ENCODE measurements at regions not wholly inside any gene's neighbourhood (a gene's known extent, or its start where the extent isn't known, plus 50 kb on each side); places are given as distances from the start of the nearest gene placed in this dataset.

DNA sequence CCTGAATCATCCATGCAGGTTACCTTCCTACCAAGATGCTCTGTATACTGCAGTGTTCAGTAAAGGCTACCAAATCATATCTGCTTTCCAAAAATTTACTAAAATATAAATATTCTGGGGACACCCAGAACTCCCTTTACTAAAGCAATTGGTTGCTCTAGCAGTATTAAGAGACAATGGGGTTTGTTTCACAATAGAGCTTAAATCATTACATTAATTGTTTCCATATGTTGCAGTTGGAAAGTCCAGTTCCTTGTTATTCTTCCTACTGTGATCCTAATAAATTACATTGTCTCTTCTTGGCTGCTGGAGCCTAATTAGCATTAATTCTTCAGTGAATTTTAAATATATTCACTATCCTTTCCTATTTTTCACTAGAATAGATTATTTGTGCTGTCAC, 316.0 kb upstream of the MTNR1B start:
- no peaks in the 10 kb centered on the region for H3K4me1 ChIP-seq (ENCODE audit: control insufficient read depth in 5 of 5, insufficient read depth in 5 of 5, low read length in 5 of 5)
- no peak overlapping the region for H3K9ac ChIP-seq (ENCODE audit: insufficient read depth in 1 of 2, low read length in 2 of 2)
- H3K36me3 ChIP-seq (ENCODE audit: control insufficient read depth in 4 of 4, insufficient read depth in 4 of 4, low read length in 4 of 4): peaks cover 0 to 7% (median 0%) of the 10 kb centered on the region in 4 donors
- no peak overlapping the region for H3K4me3 ChIP-seq
- TF ChIP-seq, protein P1, sequence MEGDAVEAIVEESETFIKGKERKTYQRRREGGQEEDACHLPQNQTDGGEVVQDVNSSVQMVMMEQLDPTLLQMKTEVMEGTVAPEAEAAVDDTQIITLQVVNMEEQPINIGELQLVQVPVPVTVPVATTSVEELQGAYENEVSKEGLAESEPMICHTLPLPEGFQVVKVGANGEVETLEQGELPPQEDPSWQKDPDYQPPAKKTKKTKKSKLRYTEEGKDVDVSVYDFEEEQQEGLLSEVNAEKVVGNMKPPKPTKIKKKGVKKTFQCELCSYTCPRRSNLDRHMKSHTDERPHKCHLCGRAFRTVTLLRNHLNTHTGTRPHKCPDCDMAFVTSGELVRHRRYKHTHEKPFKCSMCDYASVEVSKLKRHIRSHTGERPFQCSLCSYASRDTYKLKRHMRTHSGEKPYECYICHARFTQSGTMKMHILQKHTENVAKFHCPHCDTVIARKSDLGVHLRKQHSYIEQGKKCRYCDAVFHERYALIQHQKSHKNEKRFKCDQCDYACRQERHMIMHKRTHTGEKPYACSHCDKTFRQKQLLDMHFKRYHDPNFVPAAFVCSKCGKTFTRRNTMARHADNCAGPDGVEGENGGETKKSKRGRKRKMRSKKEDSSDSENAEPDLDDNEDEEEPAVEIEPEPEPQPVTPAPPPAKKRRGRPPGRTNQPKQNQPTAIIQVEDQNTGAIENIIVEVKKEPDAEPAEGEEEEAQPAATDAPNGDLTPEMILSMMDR (IDR thresholded peaks at IDR 0.05; ENCODE audit: control extremely low read depth, extremely low read depth): no peak
- no peaks in the 10 kb centered on the region for H3K9me3 ChIP-seq (ENCODE audit: control insufficient read depth in 4 of 4, insufficient read depth in 3 of 4, low read length in 3 of 4)
- H3K27me3 ChIP-seq (ENCODE audit: control insufficient read depth in 3 of 3, insufficient read depth in 3 of 3, low read length in 2 of 3): no peaks in the 10 kb centered on the region
- DNase-seq: peak in 2 of 3 donors; percentile 69 to 76
- H3K27ac ChIP-seq (ENCODE audit: low read depth in 1 of 2, low read length in 1 of 2): no peak overlapping the region
- no peak for ATAC-seq (ENCODE audit: insufficient read depth, low FRiP score)

DNA sequence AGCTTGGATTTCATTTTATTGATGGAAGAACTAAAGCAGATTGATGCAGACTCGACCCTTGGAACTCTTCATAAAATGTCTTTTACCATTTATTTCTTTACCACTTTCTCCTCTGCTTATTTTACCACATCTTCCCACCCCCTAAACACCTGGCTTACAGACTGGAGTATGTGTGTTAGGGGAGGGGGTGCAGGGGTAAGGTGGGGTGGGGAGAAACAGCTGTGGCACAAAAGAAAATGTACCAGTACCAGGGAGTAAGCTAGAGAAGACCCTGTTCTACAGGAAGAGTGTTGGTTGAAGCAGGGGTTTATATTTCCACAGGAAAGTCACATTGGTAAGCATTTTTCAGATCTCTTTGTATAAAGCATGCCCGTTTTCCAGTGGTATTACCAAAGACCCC, 312.7 kb upstream of the MTNR1B start:
- ATAC-seq (ENCODE audit: insufficient read depth, low FRiP score): no peak
- H3K27ac ChIP-seq (ENCODE audit: low read depth in 1 of 2, low read length in 1 of 2): no peak overlapping the region
- no peak overlapping the region for H3K9ac ChIP-seq (ENCODE audit: insufficient read depth in 1 of 2, low read length in 2 of 2)
- no peaks in the 10 kb centered on the region for H3K27me3 ChIP-seq (ENCODE audit: control insufficient read depth in 3 of 3, insufficient read depth in 3 of 3, low read length in 2 of 3)
- H3K4me3 ChIP-seq: no peak overlapping the region
- TF ChIP-seq, protein P1 (IDR thresholded peaks at IDR 0.05; ENCODE audit: control extremely low read depth, extremely low read depth): no peak
- DNase-seq: no peak
- 70 to 77% methylated on average over 2 of the region's 2 CpGs for WGBS, 2 donors
- H3K4me1 ChIP-seq (ENCODE audit: control insufficient read depth in 5 of 5, insufficient read depth in 5 of 5, low read length in 5 of 5): no peaks in the 10 kb centered on the region
- H3K9me3 ChIP-seq (ENCODE audit: control insufficient read depth in 4 of 4, insufficient read depth in 3 of 4, low read length in 3 of 4): no peaks in the 10 kb centered on the region
- H3K36me3 ChIP-seq (ENCODE audit: control insufficient read depth in 4 of 4, insufficient read depth in 4 of 4, low read length in 4 of 4): peaks cover 0 to 8% (median 0%) of the 10 kb centered on the region in 4 donors

DNA sequence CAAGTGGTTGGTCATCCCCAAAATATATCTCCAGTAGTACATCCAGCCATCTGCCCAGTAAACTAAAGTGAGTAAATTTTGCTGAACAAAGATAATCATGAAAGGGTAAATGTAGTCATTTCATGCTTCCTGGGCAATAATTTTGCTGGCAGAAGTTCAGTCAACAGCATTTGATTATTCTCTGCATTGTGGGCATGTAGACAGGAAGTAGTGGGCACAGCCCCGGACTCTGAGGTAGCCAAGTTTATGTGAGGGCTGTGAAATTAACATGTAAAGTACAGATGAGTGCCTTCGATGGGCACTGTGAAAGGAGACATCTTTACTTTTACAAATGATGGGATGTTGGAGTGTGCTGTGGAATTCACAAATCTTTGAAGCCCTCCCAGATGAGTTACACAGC, 312.2 kb upstream of the MTNR1B start:
- no peak overlapping the region for H3K4me3 ChIP-seq
- H3K9ac ChIP-seq (ENCODE audit: insufficient read depth in 1 of 2, low read length in 2 of 2): no peak overlapping the region
- WGBS, 2 donors: 43 to 45% methylated on average over 2 of the region's 2 CpGs
- TF ChIP-seq, protein P1 (IDR thresholded peaks at IDR 0.05; ENCODE audit: control extremely low read depth, extremely low read depth): no peak
- no peaks in the 10 kb centered on the region for H3K4me1 ChIP-seq (ENCODE audit: control insufficient read depth in 5 of 5, insufficient read depth in 5 of 5, low read length in 5 of 5)
- ATAC-seq (ENCODE audit: insufficient read depth, low FRiP score) (no peak), DNase-seq (no peak)
- no peak overlapping the region for H3K27ac ChIP-seq (ENCODE audit: low read depth in 1 of 2, low read length in 1 of 2)
- H3K27me3 ChIP-seq (ENCODE audit: control insufficient read depth in 3 of 3, insufficient read depth in 3 of 3, low read length in 2 of 3): no peaks in the 10 kb centered on the region
- H3K36me3 ChIP-seq (ENCODE audit: control insufficient read depth in 4 of 4, insufficient read depth in 4 of 4, low read length in 4 of 4): peaks cover 0 to 8% (median 0%) of the 10 kb centered on the region in 4 donors
- H3K9me3 ChIP-seq (ENCODE audit: control insufficient read depth in 4 of 4, insufficient read depth in 3 of 4, low read length in 3 of 4): no peaks in the 10 kb centered on the region

DNA sequence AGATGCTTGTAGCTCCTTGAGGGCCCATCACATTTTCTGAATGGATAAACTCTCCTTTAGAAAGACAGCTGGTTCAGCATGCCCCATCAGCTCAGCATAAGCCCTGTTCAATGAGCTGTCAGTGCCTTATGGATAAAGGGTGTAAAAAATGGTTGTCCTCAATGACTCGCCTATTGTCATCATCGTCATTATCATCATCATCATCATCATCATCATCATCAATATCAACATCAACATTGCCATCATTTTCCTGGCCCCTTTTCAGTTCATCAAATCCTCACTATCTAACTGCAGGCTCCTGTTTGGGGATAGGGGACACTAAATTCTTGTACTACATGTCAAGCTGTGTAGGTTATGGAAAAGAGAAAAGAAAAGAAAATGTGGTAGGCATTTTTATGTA, 310.7 kb upstream of the MTNR1B start:
- 90 to 96% methylated on average over 2 of the region's 2 CpGs for WGBS, 2 donors
- Histone ChIP-seq H3K27ac (ENCODE audit: low read depth in 1 of 2, low read length in 1 of 2) (no peak overlapping the region), H3K9me3 (ENCODE audit: control insufficient read depth in 4 of 4, insufficient read depth in 3 of 4, low read length in 3 of 4) (no peaks in the 10 kb centered on the region), H3K9ac (ENCODE audit: insufficient read depth in 1 of 2, low read length in 2 of 2) (no peak overlapping the region), H3K36me3 (ENCODE audit: control insufficient read depth in 4 of 4, insufficient read depth in 4 of 4, low read length in 4 of 4) (peaks cover 0 to 8% (median 0%) of the 10 kb centered on the region in 4 donors), H3K4me1 (ENCODE audit: control insufficient read depth in 5 of 5, insufficient read depth in 5 of 5, low read length in 5 of 5) (no peaks in the 10 kb centered on the region), H3K27me3 (ENCODE audit: control insufficient read depth in 3 of 3, insufficient read depth in 3 of 3, low read length in 2 of 3) (no peaks in the 10 kb centered on the region), H3K4me3 (no peak overlapping the region)
- DNase-seq (no peak), ATAC-seq (ENCODE audit: insufficient read depth, low FRiP score) (no peak)
- TF ChIP-seq, protein P1 (IDR thresholded peaks at IDR 0.05; ENCODE audit: control extremely low read depth, extremely low read depth): no peak

All from lung (tissue), 11 donors.